ENCODE measurements at regions not wholly inside any gene's neighbourhood (a gene's known extent, or its start where the extent isn't known, plus 50 kb on each side); places are given as distances from the start of the nearest gene placed in this dataset.
A peak's percentile ranks its signal among the peaks of the same experiment; 100 is the strongest.

- Histone ChIP-seq H3K27me3 (ENCODE audit: insufficient read depth, poor library complexity, severe bottlenecking) (no peaks in the 10 kb centered on the region), H3K27ac (replicated peaks) (no peak overlapping the region), H3K4me3 (replicated peaks; ENCODE audit: insufficient read depth, low read length) (no peak overlapping the region)
- TF ChIP-seq POLR2AphosphoS5 (IDR thresholded peaks at IDR 0.05; ENCODE audit: low read depth) (no peak), CTCF (IDR thresholded peaks at IDR 0.05; ENCODE audit: insufficient read depth, low read length) (no peak), GABPA (IDR thresholded peaks at IDR 0.05; ENCODE audit: low read depth) (no peak), REST (IDR thresholded peaks at IDR 0.05; ENCODE audit: insufficient replicate concordance, low read depth) (no peak), SPI1 (IDR thresholded peaks at IDR 0.05; ENCODE audit: borderline replicate concordance, low read depth) (no peak)
- DNase-seq (ENCODE audit: low read depth in 1 of 2, low spot score in 1 of 2) = no peak
These were observed 107.0 kb downstream of the SHOX2 start for GRCh38 chr3:157999246-157999645.

GRCh38 chr3:157982359-157982758 is 123.9 kb downstream of the SHOX2 start:
- Histone ChIP-seq H3K4me3 (replicated peaks; ENCODE audit: insufficient read depth, low read length) (no peak overlapping the region), H3K27ac (replicated peaks) (no peak overlapping the region), H3K27me3 (ENCODE audit: insufficient read depth, poor library complexity, severe bottlenecking) (no peaks in the 10 kb centered on the region)
- DNase-seq (ENCODE audit: low read depth in 1 of 2, low spot score in 1 of 2) = no peak
- no peak for TF ChIP-seq CTCF (IDR thresholded peaks at IDR 0.05; ENCODE audit: insufficient read depth, low read length)
- TF ChIP-seq REST (IDR thresholded peaks at IDR 0.05; ENCODE audit: insufficient replicate concordance, low read depth) = no peak
- no peak for TF ChIP-seq GABPA (IDR thresholded peaks at IDR 0.05; ENCODE audit: low read depth)
- no peak for TF ChIP-seq POLR2AphosphoS5 (IDR thresholded peaks at IDR 0.05; ENCODE audit: low read depth)
- TF ChIP-seq SPI1 (IDR thresholded peaks at IDR 0.05; ENCODE audit: borderline replicate concordance, low read depth) = no peak

- H3K27ac ChIP-seq (replicated peaks) = no peak overlapping the region
- H3K4me3 ChIP-seq (replicated peaks; ENCODE audit: insufficient read depth, low read length) = no peak overlapping the region
- no peaks in the 10 kb centered on the region for H3K27me3 ChIP-seq (ENCODE audit: insufficient read depth, poor library complexity, severe bottlenecking)
- DNase-seq (ENCODE audit: low read depth in 1 of 2, low spot score in 1 of 2) = peak in 1 of 2 experiments; percentile 7
- TF ChIP-seq CTCF (IDR thresholded peaks at IDR 0.05; ENCODE audit: insufficient read depth, low read length) = no peak
- TF ChIP-seq SPI1 (IDR thresholded peaks at IDR 0.05; ENCODE audit: borderline replicate concordance, low read depth) = no peak
- no peak for TF ChIP-seq GABPA (IDR thresholded peaks at IDR 0.05; ENCODE audit: low read depth)
These were observed 124.4 kb downstream of the SHOX2 start for GRCh38 chr3:157981819-157982218.

- TF ChIP-seq GABPA (IDR thresholded peaks at IDR 0.05; ENCODE audit: low read depth) (no peak), CTCF (IDR thresholded peaks at IDR 0.05; ENCODE audit: insufficient read depth, low read length) (no peak), SPI1 (IDR thresholded peaks at IDR 0.05; ENCODE audit: borderline replicate concordance, low read depth) (no peak), POLR2AphosphoS5 (IDR thresholded peaks at IDR 0.05; ENCODE audit: low read depth) (no peak)
- Histone ChIP-seq H3K4me3 (replicated peaks; ENCODE audit: insufficient read depth, low read length) (no peak overlapping the region), H3K27ac (replicated peaks) (no peak overlapping the region), H3K27me3 (ENCODE audit: insufficient read depth, poor library complexity, severe bottlenecking) (no peaks in the 10 kb centered on the region)
- DNase-seq (ENCODE audit: low read depth in 1 of 2, low spot score in 1 of 2) = no peak
These were observed 127.2 kb downstream of the SHOX2 start for GRCh38 chr3:157979022-157979421.

All from HL-60 (cell line).